ENCODE measurements at regions not wholly inside any gene's neighbourhood (a gene's known extent, or its start where the extent isn't known, plus 50 kb on each side); places are given as distances from the start of the nearest gene placed in this dataset.

GRCh38 chr5:68161156-68161555 is 54.4 kb upstream of the PIK3R1 start:
- ATAC-seq (ENCODE audit: low read depth in 2 of 2) (no peak), DNase-seq (no peak)
- no peak overlapping the region for H3K4me3 Mint-ChIP-seq
- Histone ChIP-seq H3K4me3 (ENCODE audit: low read depth, low read length) (no peak overlapping the region), H3K4me1 (ENCODE audit: control insufficient read depth, insufficient read depth, low read length, poor library complexity, severe bottlenecking) (no peaks in the 10 kb centered on the region), H3K36me3 (ENCODE audit: control insufficient read depth, insufficient read depth, low read length) (no peaks in the 10 kb centered on the region), H3K9me3 (ENCODE audit: control insufficient read depth in 2 of 2, low read length in 2 of 2) (no peaks in the 10 kb centered on the region), H3K27me3 (ENCODE audit: control insufficient read depth, insufficient read depth, low read length) (no peaks in the 10 kb centered on the region), H3K27ac (ENCODE audit: insufficient read depth, low read length, poor library complexity, severe bottlenecking) (no peak overlapping the region)
- H3K9me3 Mint-ChIP-seq: peaks cover 0 to 1% (median 0%) of the 10 kb centered on the region in 7 donors
- H3K27me3 Mint-ChIP-seq: peaks cover 10% of the 10 kb centered on the region
- peaks cover 0 to 8% (median 0%) of the 10 kb centered on the region in 4 donors for H3K4me1 Mint-ChIP-seq
- no peaks in the 10 kb centered on the region for H3K36me3 Mint-ChIP-seq
- H3K27ac Mint-ChIP-seq: no peak overlapping the region

- no peak overlapping the region for H3K27ac Mint-ChIP-seq
- H3K4me3 ChIP-seq (ENCODE audit: low read depth, low read length): no peak overlapping the region
- H3K4me1 Mint-ChIP-seq: peaks cover 0 to 4% (median 0%) of the 10 kb centered on the region in 4 donors
- peaks cover 10% of the 10 kb centered on the region for H3K27me3 Mint-ChIP-seq
- DNase-seq (no peak), ATAC-seq (ENCODE audit: low read depth in 2 of 2) (no peak)
- H3K4me1 ChIP-seq (ENCODE audit: control insufficient read depth, insufficient read depth, low read length, poor library complexity, severe bottlenecking): no peaks in the 10 kb centered on the region
- H3K27ac ChIP-seq (ENCODE audit: insufficient read depth, low read length, poor library complexity, severe bottlenecking): no peak overlapping the region
- no peaks in the 10 kb centered on the region for H3K9me3 ChIP-seq (ENCODE audit: control insufficient read depth in 2 of 2, low read length in 2 of 2)
- H3K9me3 Mint-ChIP-seq: no peaks in the 10 kb centered on the region
- H3K4me3 Mint-ChIP-seq: no peak overlapping the region
- no peaks in the 10 kb centered on the region for H3K27me3 ChIP-seq (ENCODE audit: control insufficient read depth, insufficient read depth, low read length)
- H3K36me3 Mint-ChIP-seq: no peaks in the 10 kb centered on the region
- H3K36me3 ChIP-seq (ENCODE audit: control insufficient read depth, insufficient read depth, low read length): no peaks in the 10 kb centered on the region
Measured at GRCh38 chr5:68159224-68159951, 56.2 kb upstream of the PIK3R1 start.

- no peaks in the 10 kb centered on the region for H3K27me3 ChIP-seq (ENCODE audit: control insufficient read depth, insufficient read depth, low read length)
- no peak for DNase-seq
Measured at GRCh38 chr5:68155940-68156339, 59.6 kb upstream of the PIK3R1 start.

GRCh38 chr5:68154119-68154857 is 61.3 kb upstream of the PIK3R1 start:
- H3K36me3 ChIP-seq (ENCODE audit: control insufficient read depth, insufficient read depth, low read length): no peaks in the 10 kb centered on the region
- no peak overlapping the region for H3K27ac ChIP-seq (ENCODE audit: insufficient read depth, low read length, poor library complexity, severe bottlenecking)
- no peak overlapping the region for H3K4me3 ChIP-seq (ENCODE audit: low read depth, low read length)
- Mint-ChIP-seq H3K36me3 (no peaks in the 10 kb centered on the region), H3K9me3 (no peaks in the 10 kb centered on the region), H3K4me1 (peaks cover 0 to 4% (median under 1%) of the 10 kb centered on the region in 4 donors), H3K27me3 (no peaks in the 10 kb centered on the region), H3K4me3 (no peak overlapping the region), H3K27ac (no peak overlapping the region)
- H3K9me3 ChIP-seq (ENCODE audit: control insufficient read depth in 2 of 2, low read length in 2 of 2): no peaks in the 10 kb centered on the region
- no peak for DNase-seq
- H3K27me3 ChIP-seq (ENCODE audit: control insufficient read depth, insufficient read depth, low read length): no peaks in the 10 kb centered on the region
- no peaks in the 10 kb centered on the region for H3K4me1 ChIP-seq (ENCODE audit: control insufficient read depth, insufficient read depth, low read length, poor library complexity, severe bottlenecking)
- ATAC-seq (ENCODE audit: low read depth in 2 of 2): no peak

More at GRCh38 chr5:68155940-68156339, 59.6 kb upstream of the PIK3R1 start:
- Histone ChIP-seq H3K9me3 (ENCODE audit: control insufficient read depth in 2 of 2, low read length in 2 of 2) (no peaks in the 10 kb centered on the region), H3K36me3 (ENCODE audit: control insufficient read depth, insufficient read depth, low read length) (no peaks in the 10 kb centered on the region), H3K4me1 (ENCODE audit: control insufficient read depth, insufficient read depth, low read length, poor library complexity, severe bottlenecking) (no peaks in the 10 kb centered on the region), H3K4me3 (ENCODE audit: low read depth, low read length) (no peak overlapping the region), H3K27ac (ENCODE audit: insufficient read depth, low read length, poor library complexity, severe bottlenecking) (no peak overlapping the region)
- Mint-ChIP-seq H3K4me3 (no peak overlapping the region), H3K27me3 (no peaks in the 10 kb centered on the region), H3K36me3 (no peaks in the 10 kb centered on the region), H3K4me1 (peaks cover 0 to 4% (median 0%) of the 10 kb centered on the region in 4 donors), H3K27ac (no peak overlapping the region), H3K9me3 (no peaks in the 10 kb centered on the region)
- ATAC-seq (ENCODE audit: low read depth in 2 of 2): no peak

- peaks cover 0 to 1% (median 0%) of the 10 kb centered on the region in 7 donors for H3K9me3 Mint-ChIP-seq
- no peaks in the 10 kb centered on the region for H3K9me3 ChIP-seq (ENCODE audit: control insufficient read depth in 2 of 2, low read length in 2 of 2)
- H3K4me3 ChIP-seq (ENCODE audit: low read depth, low read length): no peak overlapping the region
- H3K4me1 ChIP-seq (ENCODE audit: control insufficient read depth, insufficient read depth, low read length, poor library complexity, severe bottlenecking): no peaks in the 10 kb centered on the region
- ATAC-seq (ENCODE audit: low read depth in 2 of 2) (no peak), DNase-seq (no peak)
- H3K36me3 Mint-ChIP-seq: no peaks in the 10 kb centered on the region
- no peaks in the 10 kb centered on the region for H3K27me3 ChIP-seq (ENCODE audit: control insufficient read depth, insufficient read depth, low read length)
- H3K27ac Mint-ChIP-seq: no peak overlapping the region
- peaks cover 0 to 4% (median 2%) of the 10 kb centered on the region in 4 donors for H3K4me1 Mint-ChIP-seq
- H3K27ac ChIP-seq (ENCODE audit: insufficient read depth, low read length, poor library complexity, severe bottlenecking): no peak overlapping the region
- H3K4me3 Mint-ChIP-seq: no peak overlapping the region
- H3K36me3 ChIP-seq (ENCODE audit: control insufficient read depth, insufficient read depth, low read length): no peaks in the 10 kb centered on the region
- no peaks in the 10 kb centered on the region for H3K27me3 Mint-ChIP-seq
Measured at GRCh38 chr5:68151812-68152211, 63.7 kb upstream of the PIK3R1 start.

- ATAC-seq (ENCODE audit: low read depth in 2 of 2): no peak
- no peak overlapping the region for H3K4me3 Mint-ChIP-seq
- no peaks in the 10 kb centered on the region for H3K27me3 Mint-ChIP-seq
- Histone ChIP-seq H3K27me3 (ENCODE audit: control insufficient read depth, insufficient read depth, low read length) (no peaks in the 10 kb centered on the region), H3K4me1 (ENCODE audit: control insufficient read depth, insufficient read depth, low read length, poor library complexity, severe bottlenecking) (no peaks in the 10 kb centered on the region), H3K4me3 (ENCODE audit: low read depth, low read length) (no peak overlapping the region), H3K27ac (ENCODE audit: insufficient read depth, low read length, poor library complexity, severe bottlenecking) (no peak overlapping the region), H3K36me3 (ENCODE audit: control insufficient read depth, insufficient read depth, low read length) (no peaks in the 10 kb centered on the region), H3K9me3 (ENCODE audit: control insufficient read depth in 2 of 2, low read length in 2 of 2) (no peaks in the 10 kb centered on the region)
- H3K27ac Mint-ChIP-seq: no peak overlapping the region
- H3K4me1 Mint-ChIP-seq: peaks cover 0 to 5% (median 3%) of the 10 kb centered on the region in 4 donors
- peaks cover 0 to 1% (median 0%) of the 10 kb centered on the region in 7 donors for H3K9me3 Mint-ChIP-seq
- no peak for DNase-seq
- no peaks in the 10 kb centered on the region for H3K36me3 Mint-ChIP-seq
Measured at GRCh38 chr5:68149189-68149588, 66.4 kb upstream of the PIK3R1 start.

GRCh38 chr5:68148096-68148495 is 67.5 kb upstream of the PIK3R1 start:
- no peaks in the 10 kb centered on the region for H3K4me1 ChIP-seq (ENCODE audit: control insufficient read depth, insufficient read depth, low read length, poor library complexity, severe bottlenecking)
- no peak overlapping the region for H3K4me3 ChIP-seq (ENCODE audit: low read depth, low read length)
- no peak overlapping the region for H3K27ac ChIP-seq (ENCODE audit: insufficient read depth, low read length, poor library complexity, severe bottlenecking)
- no peaks in the 10 kb centered on the region for H3K27me3 ChIP-seq (ENCODE audit: control insufficient read depth, insufficient read depth, low read length)
- Mint-ChIP-seq H3K4me1 (peaks cover 0 to 5% (median 3%) of the 10 kb centered on the region in 4 donors), H3K9me3 (peaks cover 0 to 1% (median 0%) of the 10 kb centered on the region in 7 donors), H3K36me3 (no peaks in the 10 kb centered on the region), H3K27me3 (no peaks in the 10 kb centered on the region), H3K27ac (no peak overlapping the region), H3K4me3 (no peak overlapping the region)
- ATAC-seq (ENCODE audit: low read depth in 2 of 2): no peak
- no peak for DNase-seq
- H3K36me3 ChIP-seq (ENCODE audit: control insufficient read depth, insufficient read depth, low read length): no peaks in the 10 kb centered on the region
- no peaks in the 10 kb centered on the region for H3K9me3 ChIP-seq (ENCODE audit: control insufficient read depth in 2 of 2, low read length in 2 of 2)
